ENCODE measurements at regions not wholly inside any gene's neighbourhood (a gene's known extent, or its start where the extent isn't known, plus 50 kb on each side); places are given as distances from the start of the nearest gene placed in this dataset.

- TF ChIP-seq CTCF (IDR thresholded peaks at IDR 0.05), result no peak
- TF ChIP-seq POLR2AphosphoS5 (IDR thresholded peaks at IDR 0.05), result no peak
- no peak for TF ChIP-seq POLR2A (IDR thresholded peaks at IDR 0.05)
- TF ChIP-seq EP300 (IDR thresholded peaks at IDR 0.05), result no peak
Measured at GRCh38 chr13:99898421-99898820, 73.1 kb downstream of the ZIC5 start.
